ENCODE measurements at regions not wholly inside any gene's neighbourhood (a gene's known extent, or its start where the extent isn't known, plus 50 kb on each side); places are given as distances from the start of the nearest gene placed in this dataset.

GRCh38 chr11:79678780-79679452, 238.1 kb upstream of the TENM4 start:
- no peak overlapping the region for H3K4me3 Mint-ChIP-seq (ENCODE audit: unreplicated experiment)
- no peaks in the 10 kb centered on the region for H3K36me3 Mint-ChIP-seq (ENCODE audit: low read depth, unreplicated experiment)

GRCh38 chr11:79676396-79676795, 235.6 kb upstream of the TENM4 start:
- Mint-ChIP-seq H3K9me3 (ENCODE audit: unreplicated experiment) (no peaks in the 10 kb centered on the region), H3K4me1 (ENCODE audit: unreplicated experiment) (peaks cover 2% of the 10 kb centered on the region), H3K4me3 (ENCODE audit: unreplicated experiment) (no peak overlapping the region), H3K27ac (ENCODE audit: unreplicated experiment) (no peak overlapping the region), H3K36me3 (ENCODE audit: low read depth, unreplicated experiment) (no peaks in the 10 kb centered on the region), H3K27me3 (ENCODE audit: unreplicated experiment) (peaks cover 2% of the 10 kb centered on the region)
- TF ChIP-seq, protein P1, sequence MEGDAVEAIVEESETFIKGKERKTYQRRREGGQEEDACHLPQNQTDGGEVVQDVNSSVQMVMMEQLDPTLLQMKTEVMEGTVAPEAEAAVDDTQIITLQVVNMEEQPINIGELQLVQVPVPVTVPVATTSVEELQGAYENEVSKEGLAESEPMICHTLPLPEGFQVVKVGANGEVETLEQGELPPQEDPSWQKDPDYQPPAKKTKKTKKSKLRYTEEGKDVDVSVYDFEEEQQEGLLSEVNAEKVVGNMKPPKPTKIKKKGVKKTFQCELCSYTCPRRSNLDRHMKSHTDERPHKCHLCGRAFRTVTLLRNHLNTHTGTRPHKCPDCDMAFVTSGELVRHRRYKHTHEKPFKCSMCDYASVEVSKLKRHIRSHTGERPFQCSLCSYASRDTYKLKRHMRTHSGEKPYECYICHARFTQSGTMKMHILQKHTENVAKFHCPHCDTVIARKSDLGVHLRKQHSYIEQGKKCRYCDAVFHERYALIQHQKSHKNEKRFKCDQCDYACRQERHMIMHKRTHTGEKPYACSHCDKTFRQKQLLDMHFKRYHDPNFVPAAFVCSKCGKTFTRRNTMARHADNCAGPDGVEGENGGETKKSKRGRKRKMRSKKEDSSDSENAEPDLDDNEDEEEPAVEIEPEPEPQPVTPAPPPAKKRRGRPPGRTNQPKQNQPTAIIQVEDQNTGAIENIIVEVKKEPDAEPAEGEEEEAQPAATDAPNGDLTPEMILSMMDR (IDR thresholded peaks at IDR 0.05; ENCODE audit: unreplicated experiment): no peak
- DNase-seq (ENCODE audit: low spot score): no peak

More at GRCh38 chr11:79678780-79679452, 238.1 kb upstream of the TENM4 start:
- no peak for DNase-seq (ENCODE audit: low spot score)
- peaks cover 1% of the 10 kb centered on the region for H3K27me3 Mint-ChIP-seq (ENCODE audit: unreplicated experiment)
- H3K27ac Mint-ChIP-seq (ENCODE audit: unreplicated experiment): no peak overlapping the region
- H3K4me1 Mint-ChIP-seq (ENCODE audit: unreplicated experiment): peaks cover 2% of the 10 kb centered on the region
- TF ChIP-seq, protein P1 (IDR thresholded peaks at IDR 0.05; ENCODE audit: unreplicated experiment): no peak
- H3K9me3 Mint-ChIP-seq (ENCODE audit: unreplicated experiment): no peaks in the 10 kb centered on the region

GRCh38 chr11:79675081-79675480, 234.3 kb upstream of the TENM4 start:
- no peak for DNase-seq (ENCODE audit: low spot score)
- Mint-ChIP-seq H3K4me1 (ENCODE audit: unreplicated experiment) (peaks cover 2% of the 10 kb centered on the region), H3K4me3 (ENCODE audit: unreplicated experiment) (no peak overlapping the region), H3K36me3 (ENCODE audit: low read depth, unreplicated experiment) (no peaks in the 10 kb centered on the region), H3K27ac (ENCODE audit: unreplicated experiment) (no peak overlapping the region), H3K27me3 (ENCODE audit: unreplicated experiment) (peaks cover 2% of the 10 kb centered on the region), H3K9me3 (ENCODE audit: unreplicated experiment) (no peaks in the 10 kb centered on the region)
- TF ChIP-seq, protein P1 (IDR thresholded peaks at IDR 0.05; ENCODE audit: unreplicated experiment): no peak

GRCh38 chr11:79672786-79673185, 232.0 kb upstream of the TENM4 start:
- TF ChIP-seq, protein P1 (IDR thresholded peaks at IDR 0.05; ENCODE audit: unreplicated experiment): no peak
- H3K27me3 Mint-ChIP-seq (ENCODE audit: unreplicated experiment): peaks cover 2% of the 10 kb centered on the region
- no peak overlapping the region for H3K27ac Mint-ChIP-seq (ENCODE audit: unreplicated experiment)
- peaks cover 2% of the 10 kb centered on the region for H3K4me1 Mint-ChIP-seq (ENCODE audit: unreplicated experiment)
- H3K36me3 Mint-ChIP-seq (ENCODE audit: low read depth, unreplicated experiment): no peaks in the 10 kb centered on the region
- DNase-seq (ENCODE audit: low spot score): no peak
- no peaks in the 10 kb centered on the region for H3K9me3 Mint-ChIP-seq (ENCODE audit: unreplicated experiment)
- H3K4me3 Mint-ChIP-seq (ENCODE audit: unreplicated experiment): no peak overlapping the region

- Mint-ChIP-seq H3K4me1 (ENCODE audit: unreplicated experiment) (no peaks in the 10 kb centered on the region), H3K9me3 (ENCODE audit: unreplicated experiment) (no peaks in the 10 kb centered on the region), H3K4me3 (ENCODE audit: unreplicated experiment) (no peak overlapping the region), H3K36me3 (ENCODE audit: low read depth, unreplicated experiment) (no peaks in the 10 kb centered on the region), H3K27ac (ENCODE audit: unreplicated experiment) (no peak overlapping the region), H3K27me3 (ENCODE audit: unreplicated experiment) (peaks cover 2% of the 10 kb centered on the region)
- DNase-seq (ENCODE audit: low spot score): no peak
- TF ChIP-seq, protein P1 (IDR thresholded peaks at IDR 0.05; ENCODE audit: unreplicated experiment): no peak
Measured at GRCh38 chr11:79671401-79671800, 230.6 kb upstream of the TENM4 start.
